ENCODE measurements at regions not wholly inside any gene's neighbourhood (a gene's known extent, or its start where the extent isn't known, plus 50 kb on each side); places are given as distances from the start of the nearest gene placed in this dataset.
A peak's percentile ranks its signal among the peaks of the same experiment; 100 is the strongest.
"Not testable (repeated sequence)": the region's sequence is repeated elsewhere in the genome, so short reads cannot be mapped to it uniquely, and the experiment has no call there.

DNA sequence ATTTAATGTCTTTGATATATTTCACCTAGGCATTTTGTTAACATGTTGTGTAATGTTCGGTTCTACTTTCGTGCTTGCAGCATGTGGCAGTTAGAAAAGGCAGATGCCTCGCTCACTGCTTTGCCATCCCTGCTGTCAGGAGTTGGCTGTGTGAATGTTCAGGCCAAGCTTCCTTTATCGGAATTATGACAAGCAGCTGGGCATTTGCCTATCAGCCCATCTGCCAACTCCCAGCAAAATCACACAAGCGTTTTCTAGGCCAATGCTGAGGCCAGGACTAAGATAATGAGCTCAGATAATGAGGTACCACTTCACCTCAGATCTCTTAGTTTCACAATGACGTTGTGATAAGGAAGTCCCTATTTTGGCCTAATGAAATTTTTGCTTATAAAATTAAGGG, 212.7 kb upstream of the FAM3C start:
- H3K9me3 ChIP-seq: no peaks in the 10 kb centered on the region
- intact Hi-C loops (cut with DNase I): no loop called here
- H3K4me1 ChIP-seq: peaks cover 0 to 13% (median 3%) of the 10 kb centered on the region in 4 donors
- H3K27me3 ChIP-seq: no peaks in the 10 kb centered on the region
- no peak for DNase-seq (ENCODE audit: extremely low spot score)
- no peak for TF ChIP-seq POLR2AphosphoS5 (IDR thresholded peaks at IDR 0.05)
- TF ChIP-seq, protein P1, sequence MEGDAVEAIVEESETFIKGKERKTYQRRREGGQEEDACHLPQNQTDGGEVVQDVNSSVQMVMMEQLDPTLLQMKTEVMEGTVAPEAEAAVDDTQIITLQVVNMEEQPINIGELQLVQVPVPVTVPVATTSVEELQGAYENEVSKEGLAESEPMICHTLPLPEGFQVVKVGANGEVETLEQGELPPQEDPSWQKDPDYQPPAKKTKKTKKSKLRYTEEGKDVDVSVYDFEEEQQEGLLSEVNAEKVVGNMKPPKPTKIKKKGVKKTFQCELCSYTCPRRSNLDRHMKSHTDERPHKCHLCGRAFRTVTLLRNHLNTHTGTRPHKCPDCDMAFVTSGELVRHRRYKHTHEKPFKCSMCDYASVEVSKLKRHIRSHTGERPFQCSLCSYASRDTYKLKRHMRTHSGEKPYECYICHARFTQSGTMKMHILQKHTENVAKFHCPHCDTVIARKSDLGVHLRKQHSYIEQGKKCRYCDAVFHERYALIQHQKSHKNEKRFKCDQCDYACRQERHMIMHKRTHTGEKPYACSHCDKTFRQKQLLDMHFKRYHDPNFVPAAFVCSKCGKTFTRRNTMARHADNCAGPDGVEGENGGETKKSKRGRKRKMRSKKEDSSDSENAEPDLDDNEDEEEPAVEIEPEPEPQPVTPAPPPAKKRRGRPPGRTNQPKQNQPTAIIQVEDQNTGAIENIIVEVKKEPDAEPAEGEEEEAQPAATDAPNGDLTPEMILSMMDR (IDR thresholded peaks at IDR 0.05): no peak
- H3K27ac ChIP-seq (replicated peaks in 1 of 4): no peak overlapping the region
- 78% methylated on average over 6 of the region's 6 CpGs for WGBS
- no peaks in the 10 kb centered on the region for H3K36me3 ChIP-seq
- no peak overlapping the region for H3K4me3 ChIP-seq

DNA sequence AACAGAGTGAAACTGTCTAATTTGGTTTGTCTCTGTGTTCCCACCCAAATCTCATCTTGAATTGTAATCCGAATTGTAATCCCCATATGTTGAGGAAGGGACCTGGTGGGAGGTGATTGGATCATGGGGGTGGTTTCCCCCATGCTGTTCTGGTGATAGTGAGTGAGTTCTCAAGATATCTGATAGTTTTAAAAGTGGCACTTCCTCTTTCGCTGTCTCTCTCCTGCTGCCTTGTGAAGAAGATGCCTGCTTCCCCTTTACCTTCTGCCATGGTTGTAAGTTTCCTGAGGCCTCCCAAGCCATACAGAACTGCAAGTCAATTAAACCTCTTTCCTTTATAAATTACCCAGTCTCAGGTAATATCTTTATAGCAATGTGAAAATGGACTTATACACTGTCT, 212.1 kb upstream of the FAM3C start:
- H3K27me3 ChIP-seq; H3K4me3 ChIP-seq; DNase-seq (ENCODE audit: extremely low spot score); H3K9me3 ChIP-seq; intact Hi-C loops (cut with DNase I); H3K36me3 ChIP-seq; H3K27ac ChIP-seq (replicated peaks in 1 of 4): not testable (repeated sequence)
- 80% methylated on average over 2 of the region's 2 CpGs for WGBS
- peaks cover 0 to 13% (median 3%) of the 10 kb centered on the region in 4 donors for H3K4me1 ChIP-seq

DNA sequence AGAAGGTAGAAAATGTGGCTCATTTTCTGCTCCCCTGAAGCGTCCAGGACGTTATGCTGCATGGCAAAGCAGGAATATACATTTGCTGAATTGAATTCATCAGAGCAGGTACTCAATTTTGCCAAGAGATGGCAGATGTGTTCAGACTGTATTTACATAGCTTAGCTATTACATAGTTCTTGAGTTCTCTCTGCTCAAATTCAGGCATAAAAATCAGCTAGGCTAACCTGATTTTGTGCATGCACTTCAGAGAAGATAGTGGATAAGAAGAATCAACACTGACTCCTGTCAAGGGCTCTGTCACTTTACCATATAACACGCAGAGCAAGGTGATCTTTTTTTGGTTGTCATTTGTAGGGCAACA, 209.2 kb upstream of the FAM3C start:
- Histone ChIP-seq H3K4me3 (no peak overlapping the region), H3K4me1 (peaks cover 0 to 13% (median 3%) of the 10 kb centered on the region in 4 donors), H3K36me3 (no peaks in the 10 kb centered on the region), H3K27ac (replicated peaks in 1 of 4) (peak overlapping the region in 1 of 4 donors; percentile 0), H3K27me3 (no peaks in the 10 kb centered on the region), H3K9me3 (no peaks in the 10 kb centered on the region)
- WGBS: 45% methylated on average over 3 of the region's 3 CpGs
- no peak for DNase-seq (ENCODE audit: extremely low spot score)
- TF ChIP-seq EP300 (IDR thresholded peaks at IDR 0.05) (no peak), POLR2AphosphoS5 (IDR thresholded peaks at IDR 0.05) (no peak), POLR2A (IDR thresholded peaks at IDR 0.05; ENCODE audit: low read depth) (no peak)
- TF ChIP-seq, protein P1 (IDR thresholded peaks at IDR 0.05): no peak
- intact Hi-C loops (cut with DNase I): no loop called here

DNA sequence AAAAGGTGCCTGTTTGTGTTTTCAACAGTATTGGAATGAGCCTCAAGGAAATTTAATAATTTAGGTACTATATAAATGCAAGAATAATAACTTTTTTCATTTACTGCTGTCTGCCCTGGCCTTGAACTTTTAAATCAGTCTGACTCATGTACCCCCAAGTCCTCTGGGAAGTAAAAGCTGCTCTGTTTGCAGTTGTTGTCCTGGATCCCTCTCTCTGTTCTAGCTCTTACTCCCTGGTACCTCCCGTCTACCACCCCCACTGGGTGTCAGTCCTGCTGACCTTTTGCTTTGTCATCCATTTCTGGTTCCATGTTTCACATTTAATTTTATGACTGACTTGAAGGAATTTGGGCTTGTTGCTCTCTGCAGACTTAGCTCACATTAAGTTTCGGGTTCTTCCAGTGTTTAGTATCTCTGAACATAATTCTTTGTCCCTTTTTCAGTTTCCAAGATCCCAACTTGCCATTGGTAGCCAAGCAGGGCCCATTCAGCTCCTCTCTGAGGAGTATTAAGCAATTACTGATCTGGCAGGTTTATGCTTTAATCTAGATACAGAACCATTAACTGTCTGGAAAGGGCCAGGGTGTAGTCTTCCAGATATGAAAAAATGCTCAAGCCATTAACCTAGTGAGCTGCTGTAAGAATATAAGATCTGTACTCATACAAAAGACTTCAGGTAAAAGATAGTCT, 208.7 kb upstream of the FAM3C start:
- H3K27ac ChIP-seq (replicated peaks in 1 of 4): peak overlapping the region in 2 of 4 donors; percentile 0 to 13
- intact Hi-C loops (cut with DNase I): no loop called here
- no peak for DNase-seq (ENCODE audit: extremely low spot score)

DNA sequence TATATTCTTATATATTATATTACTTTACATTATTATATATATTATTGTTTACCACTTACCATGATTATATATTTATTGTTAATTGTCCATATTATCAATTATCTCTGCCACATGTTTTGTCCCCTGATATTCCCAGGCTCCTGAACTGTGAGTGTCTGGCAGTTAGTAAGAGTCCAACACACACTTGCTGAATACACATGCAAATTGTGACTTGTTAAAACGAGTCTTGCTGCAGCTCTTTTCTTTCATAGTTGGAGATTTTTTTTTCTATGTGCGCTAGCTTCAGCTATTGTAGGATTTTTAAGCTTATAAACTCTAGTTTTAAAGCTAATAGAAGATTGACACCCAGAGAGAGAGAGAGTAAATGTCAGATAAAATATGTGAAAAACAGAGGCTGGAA, 207.8 kb upstream of the FAM3C start:
- Histone ChIP-seq H3K36me3 (no peaks in the 10 kb centered on the region), H3K27ac (replicated peaks in 1 of 4) (no peak overlapping the region), H3K27me3 (no peaks in the 10 kb centered on the region), H3K4me3 (no peak overlapping the region), H3K9me3 (no peaks in the 10 kb centered on the region), H3K4me1 (peaks cover 0 to 13% (median 3%) of the 10 kb centered on the region in 4 donors)
- WGBS: 62% methylated on average over 2 of the region's 2 CpGs
- TF ChIP-seq, protein P1 (IDR thresholded peaks at IDR 0.05): no peak
- TF ChIP-seq EP300 (IDR thresholded peaks at IDR 0.05): no peak
- no peak for TF ChIP-seq POLR2AphosphoS5 (IDR thresholded peaks at IDR 0.05)
- TF ChIP-seq POLR2A (IDR thresholded peaks at IDR 0.05; ENCODE audit: low read depth): no peak
- intact Hi-C loops (cut with DNase I): no loop called here
- no peak for DNase-seq (ENCODE audit: extremely low spot score)

More for the DNA sequence above, 208.7 kb upstream of the FAM3C start:
- Histone ChIP-seq H3K4me3 (no peak overlapping the region), H3K27me3 (no peaks in the 10 kb centered on the region), H3K4me1 (peaks cover 0 to 13% (median 3%) of the 10 kb centered on the region in 4 donors), H3K9me3 (no peaks in the 10 kb centered on the region), H3K36me3 (no peaks in the 10 kb centered on the region)
- WGBS: 46% methylated on average over 2 of the region's 2 CpGs
- no peak for TF ChIP-seq POLR2A (IDR thresholded peaks at IDR 0.05; ENCODE audit: low read depth)
- TF ChIP-seq, protein P1 (IDR thresholded peaks at IDR 0.05): no peak
- TF ChIP-seq POLR2AphosphoS5 (IDR thresholded peaks at IDR 0.05): no peak
- TF ChIP-seq EP300 (IDR thresholded peaks at IDR 0.05): no peak

Data from esophagus muscularis mucosa (tissue), 4 donors.